Activated CD4-positive, alpha-beta T cell treated with anti-CD3 and anti-CD28 coated beads, Interleukin-2, amount 50 U/mL, for 48 hours (primary cell): ENCODE measurements at regions not wholly inside any gene's neighbourhood (a gene's known extent, or its start where the extent isn't known, plus 50 kb on each side); places are given as distances from the start of the nearest gene placed in this dataset.

Source experiments
- DNase-seq, 2 experiments: peaks; one replicate each; pipeline ENCODE4 v3.0.0-alpha.2; 2020

- no peak for DNase-seq
These were observed 1123.7 kb upstream of the NCAM2 start for GRCh38 chr21:19874521-19874920.

- DNase-seq: no peak
These were observed 1120.1 kb upstream of the NCAM2 start for GRCh38 chr21:19878133-19878532.

DNA sequence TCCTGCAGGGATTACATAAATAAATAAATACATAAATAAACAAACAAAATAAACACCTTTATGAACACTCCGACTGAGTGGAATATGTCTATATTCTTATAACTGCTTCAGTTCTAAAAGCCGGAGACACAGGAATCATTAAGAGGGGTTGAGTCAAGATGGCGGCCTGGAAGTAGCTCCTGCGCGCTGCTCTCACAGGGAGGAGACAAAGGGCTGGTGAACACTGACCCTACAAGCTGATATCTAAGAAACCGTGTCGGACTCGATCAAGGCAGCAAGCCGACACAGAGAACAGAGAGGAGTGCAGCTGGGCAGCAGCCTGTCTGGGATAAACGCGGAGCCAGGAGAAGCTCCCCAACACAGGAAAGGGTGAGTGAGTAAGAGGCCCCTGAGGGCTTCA lies 1098.6 kb upstream of the NCAM2 start:
- DNase-seq: no peak

DNA sequence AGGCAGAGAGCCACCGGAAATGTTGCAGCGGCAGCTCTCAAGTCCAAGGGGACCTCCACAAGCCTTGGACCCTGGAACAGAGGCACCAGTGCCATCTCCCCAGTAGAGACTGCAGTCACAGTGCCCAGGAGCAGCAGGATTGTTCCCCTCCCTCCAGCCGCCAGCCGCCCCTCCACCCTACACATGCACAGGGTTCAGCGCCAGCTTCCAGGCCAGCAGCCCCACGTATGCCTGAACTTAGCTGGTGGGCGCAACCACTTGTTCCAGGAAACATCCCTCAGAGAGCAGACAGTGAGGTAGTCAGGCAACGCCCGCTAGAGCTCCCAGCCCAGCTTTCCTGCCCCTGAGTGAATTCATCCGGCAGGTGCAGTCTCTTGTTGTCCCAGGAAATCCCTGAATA lies 1098.1 kb upstream of the NCAM2 start:
- DNase-seq: no peak

GRCh38 chr21:19908390-19908789 lies 1089.8 kb upstream of the NCAM2 start:
- no peak for DNase-seq

DNA sequence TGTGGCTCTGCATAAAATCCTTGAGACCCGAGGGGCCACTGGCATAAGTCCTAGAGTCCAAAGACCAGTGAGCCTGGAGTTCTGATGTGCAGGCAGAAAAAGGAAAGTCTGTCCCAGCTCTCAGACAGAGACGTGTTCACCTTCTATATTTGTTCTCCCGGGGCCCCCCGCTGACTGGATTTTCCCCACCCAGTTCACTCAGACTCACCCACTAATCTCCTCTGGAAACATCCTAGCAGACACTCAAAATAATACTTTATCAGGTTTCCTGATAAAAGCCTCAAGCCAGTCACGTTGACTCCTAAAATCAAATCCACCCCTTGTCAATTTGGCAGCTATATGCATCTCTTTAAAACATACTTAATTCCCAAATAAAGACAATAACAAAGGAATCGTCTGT lies 1084.2 kb upstream of the NCAM2 start:
- DNase-seq: no peak

GRCh38 chr21:19921211-19921610 lies 1077.0 kb upstream of the NCAM2 start:
- DNase-seq: no peak

- no peak for DNase-seq
These were observed 1076.1 kb upstream of the NCAM2 start for GRCh38 chr21:19922122-19922521.

GRCh38 chr21:19935467-19935866 lies 1062.7 kb upstream of the NCAM2 start:
- no peak for DNase-seq

GRCh38 chr21:19937619-19938018 lies 1060.6 kb upstream of the NCAM2 start:
- DNase-seq: no peak

- DNase-seq: no peak
These were observed 1056.6 kb upstream of the NCAM2 start for GRCh38 chr21:19941626-19942025.

DNA sequence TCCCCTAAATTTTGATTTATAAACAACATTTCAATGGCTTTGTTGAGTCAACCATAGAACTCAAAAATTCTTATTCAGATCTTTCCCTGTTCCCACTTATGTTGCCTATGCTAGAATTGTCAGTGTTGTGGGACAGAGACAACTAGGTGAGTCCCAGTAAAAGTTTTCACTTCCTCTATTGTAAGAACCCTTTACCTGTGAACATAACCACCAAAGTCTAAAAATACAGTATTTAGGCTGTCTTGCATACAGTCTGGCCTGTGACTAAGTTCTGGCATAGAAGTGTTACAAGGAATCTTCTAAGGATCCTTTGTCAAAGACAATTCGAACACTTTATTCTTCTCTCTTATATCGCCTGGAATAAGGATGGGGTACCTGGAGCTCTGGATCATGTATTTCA lies 1047.9 kb upstream of the NCAM2 start:
- no peak for DNase-seq

- DNase-seq: no peak
These were observed 1029.1 kb upstream of the NCAM2 start for GRCh38 chr21:19969156-19969555.

DNA sequence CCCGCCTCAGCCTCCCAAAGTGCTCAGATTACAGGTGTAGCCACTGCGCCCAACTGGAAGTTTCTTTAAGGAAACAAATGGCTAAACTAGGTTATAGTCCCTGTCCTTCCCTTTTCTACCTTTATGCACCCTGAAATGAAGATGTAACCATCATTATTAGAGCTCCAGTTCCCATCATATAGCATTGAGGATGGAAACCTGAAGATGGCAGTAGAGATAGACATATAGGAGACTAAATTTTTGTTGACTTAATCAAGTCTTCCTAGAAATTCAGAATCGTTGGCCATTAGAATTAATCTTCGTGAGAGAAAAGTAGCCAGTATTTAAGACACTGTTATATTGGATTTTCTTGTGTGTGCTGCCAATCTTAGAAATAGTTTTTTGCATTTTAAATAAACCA lies 1016.3 kb upstream of the NCAM2 start:
- DNase-seq: no peak

GRCh38 chr21:19986396-19986795 lies 1011.8 kb upstream of the NCAM2 start:
- no peak for DNase-seq

DNA sequence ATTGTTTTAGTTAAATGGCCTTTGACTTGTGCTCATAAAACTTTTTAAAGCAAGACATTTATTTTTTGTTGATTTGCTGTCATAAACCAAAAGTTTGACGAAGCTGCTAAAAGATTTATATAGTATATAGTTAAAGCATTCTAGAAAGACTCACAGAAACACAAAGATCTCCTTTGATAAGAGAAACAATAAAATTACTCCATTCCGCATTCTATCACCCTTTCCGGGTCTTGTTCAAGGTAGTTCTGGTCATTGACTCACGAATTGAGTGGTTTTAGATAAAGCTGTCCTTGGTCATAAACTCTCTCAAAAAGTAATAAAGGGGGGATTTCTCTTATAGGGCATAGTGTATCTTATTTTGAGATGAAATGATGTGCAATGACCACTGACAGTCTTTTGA lies 1010.5 kb upstream of the NCAM2 start:
- no peak for DNase-seq

DNA sequence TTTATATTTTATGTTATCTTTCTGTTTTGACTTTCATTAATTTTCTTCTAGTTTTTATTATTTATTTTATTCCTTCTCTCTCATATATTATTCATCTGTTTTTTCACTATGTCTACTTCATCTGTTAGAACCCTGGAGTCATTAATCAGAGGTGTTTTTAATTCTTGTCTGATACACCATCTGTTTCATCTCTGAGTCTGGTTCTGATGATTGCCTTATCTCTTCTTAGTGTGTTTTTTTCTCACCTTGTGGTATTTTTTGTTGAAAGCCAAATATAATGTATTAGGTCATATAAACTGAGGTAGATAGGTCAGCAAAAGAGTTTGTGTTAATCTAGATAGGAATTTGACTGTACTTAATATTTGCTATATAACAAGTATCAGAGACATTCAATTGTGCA lies 1005.7 kb upstream of the NCAM2 start:
- DNase-seq: no peak

- no peak for DNase-seq
These were observed 1004.9 kb upstream of the NCAM2 start for GRCh38 chr21:19993268-19993667.

- DNase-seq: no peak
These were observed 1003.0 kb upstream of the NCAM2 start for GRCh38 chr21:19995253-19995652.

GRCh38 chr21:19998453-19998852 lies 999.8 kb upstream of the NCAM2 start:
- no peak for DNase-seq

DNA sequence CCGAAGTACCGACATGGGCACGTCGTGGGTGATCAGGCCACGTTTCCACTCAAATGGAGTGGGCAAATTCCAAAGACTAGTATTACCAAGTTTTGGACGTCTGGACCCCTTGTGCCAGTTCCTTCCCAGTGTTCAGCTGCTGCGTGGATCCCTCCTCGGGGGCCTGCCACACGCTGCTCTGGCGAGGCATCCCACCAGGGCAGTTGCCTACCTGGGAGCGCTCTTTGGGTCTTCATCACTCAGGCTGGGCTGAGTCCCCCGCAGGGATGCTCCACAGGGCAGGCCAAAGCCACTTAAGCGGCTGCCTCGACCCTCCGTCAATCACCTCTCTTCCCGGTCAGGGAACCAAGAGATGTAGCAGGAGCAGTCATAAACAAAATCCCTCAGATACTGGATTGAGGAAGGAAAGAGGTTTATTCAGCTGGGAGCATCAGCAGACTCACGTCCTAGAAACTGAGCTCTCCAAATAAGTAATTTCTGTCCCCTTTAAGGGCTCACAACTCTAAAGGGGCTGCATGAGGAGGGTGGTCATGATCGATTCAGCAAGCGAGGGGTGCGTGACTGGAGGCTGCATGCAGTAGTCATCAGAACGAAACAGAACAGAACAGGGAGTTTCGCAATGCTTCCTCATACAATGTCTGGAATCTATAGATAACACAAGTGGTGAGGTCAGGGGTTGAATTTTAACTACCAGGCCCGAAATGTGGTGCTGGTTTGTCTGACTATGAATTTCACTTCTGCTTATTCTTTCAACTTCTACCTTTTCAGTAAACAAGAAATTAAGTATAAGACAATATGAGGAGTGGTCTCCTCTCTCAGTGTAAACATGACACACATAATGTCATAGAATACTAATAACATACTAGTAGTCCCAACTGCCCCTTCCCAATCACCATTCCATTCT lies 998.6 kb upstream of the NCAM2 start:
- no peak for DNase-seq

GRCh38 chr21:20004367-20004766 lies 993.8 kb upstream of the NCAM2 start:
- no peak for DNase-seq

- no peak for DNase-seq
These were observed 987.5 kb upstream of the NCAM2 start for GRCh38 chr21:20010691-20011200.

DNA sequence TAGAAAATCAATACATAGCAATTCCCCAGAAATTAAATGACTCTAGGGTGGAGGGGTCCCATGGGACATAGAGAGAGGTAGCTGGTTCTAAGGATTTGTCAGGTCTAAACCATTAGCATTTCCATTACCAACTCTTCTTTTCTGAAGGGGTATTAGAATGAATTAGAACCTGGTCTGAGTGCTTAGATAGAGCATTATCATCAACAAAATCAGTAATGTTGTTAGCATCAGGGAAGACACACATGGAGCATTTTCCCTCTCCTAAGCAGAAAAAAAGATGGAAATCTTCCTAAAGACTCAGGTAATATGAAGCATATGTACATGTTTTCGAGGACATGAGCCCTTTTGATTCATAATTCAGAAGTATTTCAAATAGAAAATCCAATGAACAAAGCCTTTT lies 984.4 kb upstream of the NCAM2 start:
- DNase-seq: no peak

DNA sequence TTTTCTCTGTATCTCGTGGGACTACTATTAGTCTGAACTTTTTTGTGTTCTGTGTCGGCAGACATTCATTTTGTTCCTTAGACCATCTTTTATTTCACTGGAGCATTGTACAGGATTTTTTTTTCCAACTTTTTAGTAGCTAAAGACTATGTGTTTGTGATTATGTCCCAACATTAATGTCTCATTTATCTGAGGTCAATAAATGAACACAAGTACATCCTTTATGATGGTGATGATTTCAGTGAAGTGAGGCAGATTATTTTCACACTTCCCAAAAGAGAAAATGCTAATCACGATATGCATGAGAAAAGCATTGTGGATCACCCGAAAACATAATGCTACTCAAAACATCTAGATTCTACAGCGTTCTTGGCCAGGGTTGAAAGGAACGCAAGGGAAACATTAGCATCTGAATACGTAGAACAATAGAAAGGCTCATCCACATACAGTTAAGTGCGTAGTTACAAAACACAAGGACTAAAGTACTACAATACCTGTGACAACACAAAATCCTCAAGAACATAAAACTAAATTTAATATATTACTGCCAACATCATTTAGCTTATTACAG lies 981.7 kb upstream of the NCAM2 start:
- no peak for DNase-seq
